SHP77 treated with DMSO at 0.1 percent for 48 hours (cell line): ENCODE measurements at regions not wholly inside any gene's neighbourhood (a gene's known extent, or its start where the extent isn't known, plus 50 kb on each side); places are given as distances from the start of the nearest gene placed in this dataset.

Experiments
- DNase-seq: peaks from one replicate; lab custom pipeline; 2025; lab: John Stamatoyannopoulos, UW

DNA sequence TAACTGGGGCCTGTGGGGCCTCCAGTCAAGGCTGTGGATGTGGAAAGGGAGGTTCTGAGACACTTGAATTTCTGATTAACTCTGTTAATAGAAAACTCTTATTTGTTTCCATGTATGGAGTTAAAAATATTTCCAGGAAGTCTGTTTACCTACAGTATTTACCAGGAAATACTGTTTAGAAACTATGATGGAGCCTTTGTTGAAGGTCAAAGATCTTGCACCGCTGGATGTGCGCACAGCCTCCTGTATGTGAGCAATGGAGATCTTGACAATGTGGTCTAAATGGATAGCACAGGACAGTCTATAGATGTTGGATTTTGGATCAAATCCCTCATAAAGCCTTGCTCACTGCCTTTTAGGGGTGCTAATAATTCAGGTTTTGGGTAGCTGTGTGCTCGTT is 268.4 kb downstream of the DLEU7 start:
- no peak for DNase-seq

DNA sequence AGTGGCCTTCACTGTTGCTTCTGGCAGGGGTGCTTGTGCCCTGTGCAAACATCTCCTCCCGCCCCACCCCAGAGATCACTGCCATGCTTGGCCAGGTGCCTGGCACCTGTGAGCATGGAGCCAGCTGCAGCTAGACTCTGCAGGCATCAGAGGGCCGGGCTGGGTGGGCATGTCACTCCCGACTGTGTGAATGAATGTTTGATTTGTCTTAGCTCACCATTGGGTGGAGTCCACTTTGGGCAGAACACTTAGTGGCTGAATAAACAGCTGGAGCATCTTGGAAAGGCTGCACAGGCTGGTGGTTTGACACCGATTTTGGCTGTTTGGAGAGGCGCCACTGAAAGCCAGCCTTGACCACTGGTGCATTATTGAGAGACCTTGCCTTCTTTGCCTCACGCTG is 267.3 kb downstream of the DLEU7 start:
- DNase-seq = peak; percentile 92

DNA sequence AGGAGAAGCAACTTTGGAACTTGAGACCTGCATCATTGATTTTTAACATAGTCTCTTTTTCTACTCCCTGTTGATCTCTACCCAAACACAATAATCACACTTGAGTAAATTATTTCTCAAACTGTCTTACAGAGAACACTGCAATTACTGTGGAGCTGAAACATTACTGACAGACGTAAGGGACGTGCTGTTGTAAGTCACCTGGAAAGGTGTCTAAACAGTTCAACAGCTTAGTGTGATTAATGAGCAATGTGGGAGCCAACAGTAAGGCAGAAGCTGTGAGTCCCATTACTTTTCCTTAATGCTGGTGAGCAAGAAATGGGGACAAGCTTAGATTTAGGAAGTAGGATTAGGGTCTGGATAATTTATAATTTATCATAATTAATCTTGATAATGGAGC is 265.7 kb downstream of the DLEU7 start:
- no peak for DNase-seq

DNA sequence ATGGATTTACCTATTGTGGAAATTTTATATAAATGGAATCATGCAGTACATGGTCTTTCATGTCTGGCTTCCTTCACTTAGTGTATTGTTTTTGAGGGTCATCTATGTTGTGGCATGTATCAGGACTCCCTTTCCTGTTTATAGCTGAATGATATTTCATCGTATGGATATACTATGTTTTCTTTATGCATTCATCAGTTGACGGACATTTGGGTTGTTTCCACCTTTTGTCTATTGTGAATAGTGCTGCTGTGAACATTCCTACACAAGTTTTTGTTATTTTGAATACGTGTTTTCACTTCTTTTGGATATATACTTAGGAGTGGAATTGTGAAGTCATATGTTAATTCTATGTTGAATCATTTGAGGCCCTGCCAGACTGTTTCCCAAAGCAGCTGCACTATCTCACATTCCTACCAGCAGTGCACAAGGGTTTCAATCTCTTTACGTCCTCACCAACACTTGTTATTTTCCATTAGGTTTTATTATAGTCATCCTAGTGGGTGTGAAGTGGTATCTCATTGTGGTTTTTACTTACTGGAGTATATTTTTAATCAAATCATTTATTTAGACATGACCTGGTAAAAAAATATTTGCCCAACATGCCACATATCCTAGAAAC is 262.7 kb downstream of the DLEU7 start:
- DNase-seq = no peak

DNA sequence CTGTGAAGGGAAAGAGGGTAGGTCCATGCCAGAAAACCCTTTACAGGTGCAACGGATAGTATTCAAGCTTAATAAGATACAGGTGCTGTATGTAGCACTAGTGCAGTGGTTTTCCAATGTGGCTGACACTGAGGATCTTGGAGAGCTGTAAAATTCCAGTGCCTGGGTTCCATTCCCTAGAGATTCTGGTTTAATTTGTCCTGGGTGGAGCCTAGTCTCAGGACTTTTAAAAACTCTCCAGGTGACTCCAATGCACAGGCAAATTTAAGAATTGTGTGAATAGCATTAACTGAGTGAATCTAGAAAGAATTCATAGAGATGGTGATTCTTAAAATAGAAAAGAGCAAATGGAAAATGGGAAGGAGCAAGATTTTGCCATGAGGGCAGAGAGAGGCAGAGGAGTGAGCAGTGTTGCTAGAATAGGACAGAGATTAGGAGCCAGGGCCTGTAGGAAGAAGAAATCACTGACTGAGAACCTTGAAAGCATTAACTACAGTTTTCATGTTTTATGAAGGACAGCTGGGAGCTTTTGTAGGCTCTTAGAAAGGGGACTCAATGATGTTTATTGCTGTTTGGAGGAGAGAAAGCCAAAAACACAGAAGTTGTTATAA is 261.8 kb downstream of the DLEU7 start:
- DNase-seq = no peak

DNA sequence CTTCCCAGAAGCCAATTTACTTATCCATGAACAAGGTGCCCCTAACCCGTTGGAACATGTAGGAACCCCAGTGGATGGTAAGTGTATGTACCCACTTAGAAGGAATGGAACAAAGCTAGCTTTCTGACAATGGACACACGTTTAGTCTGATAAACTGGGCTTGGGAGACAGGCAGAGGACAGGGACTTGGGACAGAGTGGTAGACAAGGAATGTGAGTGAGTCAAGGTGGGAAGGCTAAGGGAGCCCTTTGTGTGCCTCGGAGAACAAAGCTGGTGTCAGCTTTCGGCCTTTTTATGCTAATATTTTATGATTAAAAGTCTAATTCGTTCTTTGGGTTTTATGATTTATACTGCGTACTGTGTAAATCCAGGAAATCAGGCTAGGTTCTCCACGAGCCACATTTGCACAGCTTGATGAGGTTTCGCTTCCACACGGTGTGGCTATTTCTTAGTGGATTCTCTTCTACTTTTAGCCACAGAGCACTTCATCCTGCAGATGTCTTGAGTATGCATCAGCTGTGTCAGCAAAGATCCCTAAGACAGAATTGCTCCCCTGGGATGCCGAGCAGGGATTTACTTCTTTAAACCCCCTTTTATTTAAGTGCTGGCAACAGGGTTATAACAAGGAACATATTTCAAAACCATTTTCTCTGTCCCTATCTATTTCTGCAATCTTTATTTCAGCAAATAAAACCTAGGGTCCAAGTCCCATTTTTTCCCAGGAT is 258.5 kb downstream of the DLEU7 start:
- no peak for DNase-seq

DNA sequence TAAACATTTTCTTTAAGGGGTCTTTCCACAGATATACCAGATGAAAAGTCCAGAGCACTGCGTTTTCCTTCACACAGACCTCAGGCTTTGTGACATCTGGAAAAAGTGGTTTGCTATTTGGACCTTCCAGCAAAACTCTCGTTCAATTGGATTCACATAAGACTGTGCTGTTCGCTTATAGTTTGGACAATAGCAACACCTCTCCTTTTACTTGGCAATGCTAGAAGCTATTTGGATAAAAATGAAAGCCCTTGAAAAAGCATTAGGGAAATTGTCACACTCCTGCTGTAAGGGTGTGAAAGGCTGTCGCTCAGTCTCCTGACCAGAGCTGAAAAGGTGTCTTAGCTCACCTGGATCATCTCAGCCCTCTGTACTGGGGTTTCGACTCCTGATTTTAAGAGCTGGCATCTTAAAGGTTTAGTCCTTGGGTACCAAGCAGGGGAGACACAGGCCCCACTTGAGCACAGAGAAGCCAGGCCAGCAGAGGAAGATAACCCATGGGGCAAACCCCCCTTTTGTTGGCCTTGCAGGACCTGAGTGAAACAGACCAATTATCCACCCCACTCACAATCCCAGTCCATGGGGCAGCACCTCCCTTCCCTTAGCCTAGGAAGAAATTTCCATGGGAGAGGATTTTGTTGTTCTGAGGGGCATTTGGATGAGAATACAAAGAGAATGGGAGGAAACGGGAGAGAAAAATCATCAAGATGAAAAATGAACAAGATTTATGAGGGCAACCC is 257.6 kb downstream of the DLEU7 start:
- DNase-seq = no peak

DNA sequence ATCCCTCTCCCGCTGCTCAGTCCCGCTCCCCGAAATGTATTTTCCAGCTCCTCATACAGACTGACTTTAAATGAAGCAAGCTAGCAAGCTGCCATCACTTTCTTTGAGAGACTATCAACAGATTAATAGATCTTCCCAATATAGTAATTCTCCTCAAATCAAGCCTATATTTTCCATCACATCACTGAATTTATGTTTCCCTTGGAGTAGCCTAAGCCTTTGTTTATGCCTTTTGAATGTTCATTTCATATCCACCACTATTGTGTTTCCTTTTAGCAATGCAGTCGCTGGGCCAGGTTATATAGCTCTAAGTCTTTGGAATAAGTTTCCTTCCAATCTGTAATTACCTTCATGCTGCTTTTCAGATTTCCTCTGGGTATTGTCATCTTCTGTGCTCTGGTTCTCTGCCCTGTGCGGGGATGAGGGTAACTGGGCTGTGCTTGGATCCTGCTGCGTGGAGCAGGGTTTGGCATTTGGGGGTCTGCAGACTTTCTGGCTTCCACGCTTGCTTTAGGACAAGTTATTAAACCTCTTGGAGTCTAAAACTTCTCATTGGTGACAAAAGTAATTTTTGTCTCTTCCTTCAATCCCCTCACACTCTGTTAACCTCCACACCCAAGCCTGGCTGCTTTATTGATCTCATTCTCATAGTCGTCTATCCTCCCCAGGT is 256.9 kb downstream of the DLEU7 start:
- DNase-seq = no peak

DNA sequence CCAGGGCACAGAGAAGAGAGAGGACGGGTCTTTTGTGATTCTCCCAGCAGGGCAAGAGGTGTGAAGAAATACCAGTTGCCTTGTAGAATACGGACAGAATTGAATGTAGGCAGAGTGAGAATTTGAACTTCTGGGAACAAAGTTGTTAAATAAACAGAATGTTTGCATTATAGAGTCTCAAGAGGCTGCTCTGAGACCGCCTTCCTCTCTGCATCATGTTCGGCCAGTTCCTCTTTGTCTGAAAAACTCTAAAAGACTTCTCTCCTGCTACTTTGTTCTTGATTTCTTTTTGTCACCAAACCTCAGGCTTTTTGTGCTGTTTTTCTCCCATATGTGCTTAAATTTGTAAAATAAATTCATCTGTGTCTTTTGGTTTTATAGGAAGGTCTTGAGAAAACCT is 256.4 kb downstream of the DLEU7 start:
- DNase-seq = no peak

DNA sequence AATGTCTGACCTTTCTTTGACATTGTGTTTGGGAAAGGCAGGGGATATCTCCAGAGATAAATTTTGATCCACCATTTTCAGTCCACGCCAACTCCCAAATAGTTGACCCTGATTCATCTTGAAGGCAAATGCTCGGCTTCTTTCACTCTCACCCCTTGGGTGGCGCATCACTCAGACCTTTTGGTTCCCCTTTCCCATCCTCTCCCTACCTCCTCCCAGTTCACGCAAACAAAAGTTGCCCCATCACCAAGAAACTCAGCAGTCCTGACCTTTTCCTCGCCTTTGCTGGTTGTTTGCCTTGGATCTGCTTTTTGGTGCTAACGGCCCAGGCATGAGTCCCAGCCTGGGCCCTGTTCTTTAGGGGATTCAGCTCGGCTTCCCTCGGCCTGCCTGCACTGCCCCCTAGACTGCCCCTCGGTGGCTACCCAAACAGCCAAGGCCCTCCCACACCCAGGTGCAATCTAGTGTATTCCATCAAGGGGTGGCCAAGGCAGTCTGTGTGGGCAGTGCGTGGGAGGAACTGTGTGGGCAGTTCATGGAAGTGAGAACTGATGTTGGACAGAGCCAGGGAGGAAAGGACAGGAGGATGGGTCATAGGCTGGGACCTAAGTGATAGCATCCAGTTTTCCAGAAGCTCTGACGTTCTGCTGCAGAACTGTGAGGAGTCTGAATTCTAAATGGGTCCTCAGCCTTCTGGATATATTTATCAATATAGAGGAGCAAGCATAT is 255.7 kb downstream of the DLEU7 start:
- DNase-seq = no peak

DNA sequence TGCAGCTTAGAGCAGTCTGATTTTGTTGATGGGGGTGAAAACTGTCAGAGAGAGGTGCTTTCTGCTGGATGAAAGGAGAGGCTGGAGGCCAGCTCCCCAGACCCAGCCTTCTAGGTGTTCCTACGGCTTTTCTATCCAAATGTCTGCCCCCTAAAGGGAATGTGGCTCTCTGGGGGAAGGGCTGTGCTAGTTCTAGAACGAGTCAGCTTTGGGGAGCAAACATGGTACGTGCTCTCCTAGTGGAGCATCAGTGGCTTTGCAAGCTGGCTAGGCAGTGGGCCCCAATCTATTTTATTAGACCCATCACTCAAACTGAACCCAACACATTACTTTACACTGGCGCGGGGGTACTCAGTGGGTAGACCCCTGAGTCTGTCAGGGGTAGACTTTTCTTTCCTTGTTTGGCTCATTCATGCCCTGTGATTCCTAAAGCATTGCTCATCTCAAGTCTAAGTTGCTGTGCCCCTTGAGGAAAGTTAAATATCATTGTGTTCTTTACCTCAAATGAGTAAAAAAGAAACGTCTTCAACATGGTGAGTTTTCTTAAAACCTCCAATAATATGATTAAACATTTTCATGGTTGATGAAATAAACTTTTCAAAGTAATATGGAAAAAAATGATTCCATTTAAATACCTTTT is 254.9 kb downstream of the DLEU7 start:
- no peak for DNase-seq

DNA sequence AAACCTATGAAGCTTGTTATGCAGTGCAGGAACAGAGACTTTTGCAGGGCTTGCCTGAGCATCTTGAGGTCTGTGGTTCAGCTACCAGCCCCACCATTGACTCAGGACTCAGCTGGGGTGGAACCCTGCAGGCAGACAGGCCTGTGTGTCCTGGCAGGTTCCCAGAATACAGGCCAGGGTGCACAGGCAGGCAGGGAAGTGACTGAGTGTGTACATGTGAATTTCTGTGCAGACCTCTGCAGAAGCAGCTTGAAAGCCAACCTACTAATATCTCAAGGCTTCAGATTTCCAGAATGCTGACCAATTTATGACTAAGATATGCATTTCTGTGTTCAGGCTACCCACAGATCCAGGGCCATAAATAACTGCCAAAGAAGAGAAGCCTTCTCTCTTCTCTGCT is 254.4 kb downstream of the DLEU7 start:
- DNase-seq = no peak

DNA sequence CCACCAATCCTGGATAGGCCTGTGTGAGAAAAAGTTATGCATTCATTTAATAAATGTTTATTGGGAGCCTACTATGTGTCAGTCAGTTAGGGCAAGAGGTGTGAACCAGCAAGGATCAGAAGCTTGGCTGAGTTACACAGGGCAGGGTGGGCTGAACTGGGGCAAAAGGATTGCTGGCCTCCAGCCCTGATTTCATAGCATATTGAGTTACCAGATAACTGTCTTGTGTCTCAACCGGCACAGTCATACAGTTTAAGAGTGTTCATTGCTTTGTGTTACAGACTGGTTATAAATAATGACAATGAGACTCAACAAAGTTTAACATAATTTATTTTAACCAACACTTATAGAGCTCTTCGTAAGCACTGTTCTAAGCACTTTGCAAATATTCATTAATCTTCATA is 253.8 kb downstream of the DLEU7 start:
- DNase-seq = no peak

DNA sequence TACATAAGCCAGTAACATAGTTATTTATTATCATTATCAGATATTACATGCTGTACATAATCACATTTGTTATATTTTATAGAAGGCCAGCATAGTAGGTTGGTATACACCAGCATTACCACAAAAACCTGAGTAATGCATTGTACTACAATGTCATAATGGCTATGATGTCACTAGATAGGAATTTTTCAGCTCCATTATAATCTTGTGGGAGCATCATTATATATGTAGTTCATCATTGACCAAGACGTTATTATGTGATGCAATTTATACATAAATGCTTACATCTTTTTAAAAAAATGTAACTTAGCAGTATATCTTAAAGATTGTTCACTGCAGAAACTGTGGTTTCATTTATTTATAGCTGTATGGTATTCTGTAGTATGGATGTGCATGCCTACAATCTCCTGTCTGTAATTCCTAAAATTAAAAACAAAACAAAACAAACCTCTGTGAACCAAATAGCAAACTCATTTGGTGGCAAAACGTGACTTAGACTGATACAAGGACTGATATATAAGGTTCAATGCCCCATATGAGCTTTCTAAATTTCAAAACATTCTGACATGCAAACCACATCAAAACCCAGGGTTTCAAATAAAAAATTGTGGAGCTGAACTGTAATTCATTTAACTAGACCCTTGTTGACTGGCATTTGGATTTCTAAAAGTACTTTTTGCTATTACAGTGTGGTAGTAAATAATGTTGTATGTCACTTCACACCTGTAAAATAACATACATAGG is 250.9 kb downstream of the DLEU7 start:
- DNase-seq = no peak

DNA sequence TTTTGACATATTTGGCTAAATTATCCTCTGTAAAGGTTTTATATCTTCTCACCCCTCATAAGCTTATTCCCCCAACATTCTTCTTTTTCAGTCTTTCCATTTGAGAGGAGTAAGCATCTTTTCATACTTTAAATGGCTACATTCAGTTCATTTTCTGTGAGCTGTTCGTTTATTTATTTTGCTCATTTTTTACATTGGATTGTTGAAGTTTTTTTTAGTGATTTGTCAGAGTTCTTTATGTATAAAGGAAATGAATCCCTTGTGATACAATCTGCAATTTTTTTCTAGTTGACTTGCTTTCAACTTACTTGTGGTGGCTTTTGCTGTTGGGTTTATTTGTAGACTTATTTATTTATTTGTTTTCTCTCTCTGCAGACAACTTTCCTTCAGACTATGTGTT is 250.3 kb downstream of the DLEU7 start:
- no peak for DNase-seq

DNA sequence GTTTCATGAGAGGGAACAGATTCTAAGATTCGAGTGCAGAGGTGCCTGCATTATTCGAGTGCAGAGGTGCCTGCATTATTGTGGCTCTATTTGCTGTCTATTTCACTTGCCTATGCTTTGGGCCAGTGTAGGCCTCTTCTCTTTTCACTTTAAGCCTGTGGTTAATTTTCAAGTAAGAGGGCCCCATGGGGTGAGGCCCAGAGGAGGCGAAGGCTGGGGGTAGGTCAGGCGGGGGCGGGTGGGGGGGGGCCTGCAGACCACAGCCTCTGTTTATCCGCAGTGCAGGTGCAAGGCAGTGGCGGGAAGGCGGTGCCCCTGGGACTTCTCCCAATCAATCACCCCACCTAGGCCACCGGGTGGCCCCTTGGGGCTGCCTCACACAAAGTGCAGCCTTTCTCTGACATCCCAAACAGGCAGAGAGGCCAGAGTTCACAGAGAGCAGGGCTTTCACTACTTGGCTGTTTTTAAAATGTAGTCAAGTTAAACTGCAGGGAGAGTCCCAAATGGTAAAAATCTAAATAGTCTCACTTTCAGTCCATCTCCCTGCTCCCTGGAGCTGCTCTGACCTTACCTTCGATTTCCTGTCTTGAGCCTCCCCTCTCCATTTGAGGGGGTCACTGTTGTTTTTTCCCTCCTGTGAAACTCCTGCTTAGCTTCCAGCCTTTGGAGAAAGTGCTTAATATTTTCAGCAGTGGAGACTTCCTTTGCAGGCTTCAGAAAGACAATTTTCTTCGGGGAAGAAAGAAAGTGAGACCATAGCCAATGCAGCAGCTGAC is 249.0 kb downstream of the DLEU7 start:
- no peak for DNase-seq

DNA sequence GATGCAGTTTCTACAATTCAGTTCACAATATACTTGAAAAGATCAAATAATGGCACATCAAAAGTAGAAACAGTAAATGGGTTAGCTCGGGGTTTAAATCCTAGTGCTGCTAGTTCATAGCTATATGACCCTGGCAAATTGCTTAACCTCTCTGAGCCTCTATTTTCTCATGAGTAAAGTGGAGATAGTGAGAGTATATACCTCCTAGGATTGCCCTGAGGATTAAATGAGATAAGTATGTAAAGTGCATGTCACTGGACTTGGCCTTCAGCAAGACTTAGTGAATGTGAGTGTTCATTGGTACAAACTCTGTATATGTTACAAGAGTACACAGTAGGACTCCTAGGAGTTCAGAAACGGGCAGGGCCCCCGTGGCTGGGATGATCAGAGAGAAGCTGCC is 248.3 kb downstream of the DLEU7 start:
- no peak for DNase-seq

DNA sequence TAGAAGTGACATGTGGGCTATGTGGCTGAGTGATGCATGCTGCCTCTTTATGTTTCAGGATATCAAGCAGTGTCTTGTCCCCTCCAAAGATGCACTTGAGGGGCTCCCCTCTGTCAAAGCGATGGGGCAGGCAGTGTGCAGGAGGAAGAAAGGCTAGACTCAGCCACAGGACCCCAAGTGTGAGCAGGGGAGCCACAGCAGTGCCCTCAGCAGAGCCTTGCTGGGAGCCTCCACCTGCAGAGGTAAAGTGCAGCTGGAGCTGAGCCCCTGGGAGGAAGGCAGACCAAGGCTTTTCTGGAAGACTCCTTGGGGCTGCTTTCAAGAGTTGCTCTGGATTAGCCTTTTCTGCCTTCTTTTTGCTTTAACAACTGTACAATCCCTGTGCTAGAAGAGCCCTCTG is 247.3 kb downstream of the DLEU7 start:
- DNase-seq = no peak

DNA sequence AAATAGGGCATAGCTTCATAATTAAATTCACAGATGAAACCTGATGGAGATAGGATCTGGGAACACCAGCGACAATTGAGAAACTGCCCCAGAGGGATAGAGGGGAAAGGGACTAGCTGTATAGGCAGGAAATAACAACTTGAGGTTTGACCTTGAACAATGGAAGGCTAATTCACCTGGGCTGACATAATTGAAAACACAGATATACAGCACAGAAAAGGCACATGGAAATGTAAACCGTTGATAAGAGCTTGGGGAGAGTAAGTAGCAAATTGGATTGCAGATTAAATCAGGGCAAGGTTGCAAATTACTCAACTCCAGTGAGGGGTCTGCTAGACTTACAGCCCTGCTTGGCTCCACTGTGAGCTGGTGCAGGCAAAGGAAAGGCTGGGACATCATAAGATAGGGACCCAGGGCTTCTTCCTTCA is 246.7 kb downstream of the DLEU7 start:
- DNase-seq = no peak

DNA sequence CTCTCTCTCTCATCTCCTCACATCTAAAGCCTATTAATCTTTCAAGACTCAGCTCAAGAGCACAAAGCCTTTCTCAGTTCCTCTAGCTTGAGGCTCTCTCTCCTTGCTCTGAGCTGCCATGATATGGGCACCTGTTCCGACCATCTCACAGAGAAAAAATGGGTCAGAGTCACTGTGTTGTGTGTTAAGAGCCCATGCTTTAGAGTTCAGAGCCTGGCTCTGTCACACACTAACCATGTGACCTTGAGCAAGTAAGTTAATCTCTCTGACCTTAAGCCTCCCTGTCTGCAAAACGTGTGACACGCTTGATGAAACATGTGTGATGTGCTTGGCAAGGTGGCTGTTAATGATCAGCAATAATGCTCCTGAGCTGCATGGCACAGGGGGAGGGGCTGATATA is 245.2 kb downstream of the DLEU7 start:
- no peak for DNase-seq
